CD4-positive, alpha-beta T cell treated with Interleukin-4 for 1 hour (primary cell): ENCODE measurements at regions not wholly inside any gene's neighbourhood (a gene's known extent, or its start where the extent isn't known, plus 50 kb on each side); places are given as distances from the start of the nearest gene placed in this dataset.
"Not testable (repeated sequence)": the region's sequence is repeated elsewhere in the genome, so short reads cannot be mapped to it uniquely, and the experiment has no call there.

Experiments
- DNase-seq, 2 donors: peaks; one replicate each; pipeline ENCODE4 v3.0.0-alpha.2; 2020 to 2022

DNA sequence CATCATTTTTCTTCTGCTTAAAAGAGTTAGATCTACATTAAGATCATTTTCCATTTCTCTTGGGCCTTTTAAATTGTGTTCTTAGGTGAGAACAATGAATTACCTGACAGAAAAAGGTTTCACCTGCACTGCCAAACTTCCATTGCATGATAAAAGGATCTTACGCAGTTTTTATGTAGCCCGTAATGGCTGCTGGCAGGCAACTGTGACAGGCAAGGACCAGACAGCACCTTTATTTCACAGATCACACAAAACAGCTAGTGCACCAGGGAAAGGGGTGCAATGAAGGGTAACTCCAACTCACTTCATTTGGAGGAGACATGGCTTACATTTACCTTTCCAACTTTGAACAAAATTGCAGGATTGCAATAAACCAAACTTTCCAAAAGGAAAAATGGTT, 159.8 kb downstream of the SLITRK1 start:
- DNase-seq = no peak

DNA sequence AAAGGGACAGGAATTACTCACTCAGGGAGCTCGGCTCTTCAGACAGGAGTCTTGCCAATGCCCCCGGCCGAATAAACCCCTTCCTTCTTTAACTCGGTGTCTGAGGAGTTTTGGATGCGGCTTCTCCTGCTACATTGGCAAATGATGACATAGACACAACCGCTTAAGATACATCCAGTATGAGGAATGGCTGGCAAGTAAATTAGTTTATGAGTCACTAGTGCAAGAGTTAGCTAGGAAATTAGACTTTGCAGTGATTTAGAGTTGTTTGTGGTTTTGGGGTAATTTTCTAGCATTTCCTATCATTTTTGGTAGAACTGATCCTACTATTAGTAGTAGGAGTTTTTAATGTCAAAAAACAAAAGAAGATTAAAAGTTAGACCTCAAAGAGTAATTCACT, 166.2 kb downstream of the SLITRK1 start:
- DNase-seq = no peak

DNA sequence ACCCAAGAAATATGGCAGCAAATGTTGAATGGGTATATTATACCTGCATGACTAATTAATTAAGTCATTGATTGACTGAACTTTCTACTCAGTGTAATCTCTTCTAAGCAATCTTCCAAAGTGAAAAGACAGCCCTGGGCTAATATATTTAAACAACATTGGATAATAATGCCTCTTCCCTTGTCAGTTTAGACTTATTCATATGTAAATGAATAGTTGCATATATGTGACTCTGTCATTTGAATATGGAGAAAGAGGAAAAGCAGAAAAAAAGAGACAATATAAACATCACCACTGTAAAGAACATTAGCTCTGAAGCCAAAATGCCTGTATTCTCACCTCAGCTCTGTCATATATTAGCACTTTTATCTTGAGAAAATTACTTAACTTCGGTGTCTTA, 168.0 kb downstream of the SLITRK1 start:
- no peak for DNase-seq

DNA sequence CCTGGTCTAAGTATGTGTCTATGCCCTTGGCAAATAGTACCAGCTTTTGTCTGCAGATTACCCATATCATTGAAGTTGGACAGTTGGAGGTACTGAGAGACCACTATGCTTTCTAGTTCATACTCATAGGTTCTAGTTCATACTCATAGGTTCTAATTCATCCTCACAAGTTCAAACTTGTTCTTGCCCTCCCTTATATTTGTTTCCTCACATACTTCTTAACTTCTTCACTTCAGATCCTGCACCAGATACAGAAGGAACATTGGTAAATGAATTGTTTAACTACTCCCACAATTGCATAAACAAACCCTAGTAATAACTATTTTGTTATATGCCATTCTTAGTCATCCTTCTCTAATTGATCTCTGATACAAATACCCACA, 172.2 kb downstream of the SLITRK1 start:
- DNase-seq = no peak

DNA sequence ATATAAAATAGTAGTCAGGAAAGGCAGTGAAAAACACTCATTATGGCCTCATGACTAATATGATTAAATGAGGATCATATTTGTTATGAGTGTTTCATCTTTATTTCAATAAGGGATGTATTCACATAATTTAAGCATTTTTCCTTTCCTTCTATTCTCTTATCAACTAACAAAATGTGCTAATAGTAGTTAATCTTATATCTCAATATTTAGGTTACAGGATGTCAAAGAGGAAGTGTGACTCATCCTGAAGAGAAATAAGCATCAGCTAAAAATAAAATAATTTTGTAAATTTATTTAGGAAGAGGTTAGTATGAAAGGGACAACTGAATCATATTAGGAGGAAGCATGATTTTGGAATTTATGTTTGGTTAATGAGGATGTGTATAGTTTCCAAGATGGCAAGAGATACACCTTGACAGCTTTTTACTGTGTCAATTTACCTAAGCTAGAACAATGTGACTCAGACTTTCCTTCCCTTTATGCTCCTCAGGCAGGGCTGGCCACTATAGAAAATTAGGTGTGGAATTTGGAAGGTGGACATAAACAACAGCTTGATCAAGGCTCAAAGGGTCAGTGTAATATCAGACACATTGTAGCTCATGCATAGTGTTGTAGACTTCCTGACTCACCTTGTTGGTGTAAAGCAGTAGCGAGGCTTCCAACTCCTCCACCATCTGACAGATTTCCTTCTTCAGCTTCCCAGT, 172.7 kb downstream of the SLITRK1 start:
- no peak for DNase-seq

DNA sequence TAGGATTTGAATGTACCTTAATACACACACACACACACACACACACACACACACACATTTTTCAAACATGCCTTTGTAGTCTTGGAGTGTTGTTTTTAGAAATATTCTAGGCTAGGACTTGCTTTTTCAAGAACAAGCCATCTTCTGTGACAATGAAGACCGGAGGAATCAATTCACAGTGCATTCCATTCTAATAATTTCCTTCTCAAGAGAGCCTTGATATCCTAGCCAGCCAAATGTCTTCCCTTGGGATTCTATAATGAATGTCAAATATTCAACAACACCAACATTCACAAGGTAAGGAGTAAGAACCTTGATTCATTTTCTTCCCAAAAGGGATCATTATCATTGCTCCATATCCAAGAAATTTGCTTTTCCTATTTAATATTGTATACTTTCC, 180.3 kb downstream of the SLITRK1 start:
- no peak for DNase-seq

DNA sequence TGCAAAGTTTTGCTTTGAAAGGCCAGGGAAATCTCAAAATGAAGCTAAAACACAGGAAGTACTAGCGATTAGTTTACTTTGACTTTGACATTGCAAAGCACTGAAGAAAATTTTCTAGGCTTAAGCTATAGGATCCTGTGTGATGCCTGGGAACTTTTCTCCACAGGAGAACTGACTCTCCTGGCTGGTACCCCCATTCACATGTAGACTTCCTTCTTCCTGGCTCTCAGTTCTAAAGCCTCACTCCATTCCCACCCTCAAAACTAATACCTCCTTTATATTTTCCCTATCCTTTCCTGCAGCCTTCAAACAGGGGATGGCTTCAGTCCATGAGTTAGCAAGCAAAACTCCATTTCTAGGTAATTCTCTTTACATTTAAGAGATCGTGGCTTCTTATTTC, 189.5 kb downstream of the SLITRK1 start:
- no peak for DNase-seq

DNA sequence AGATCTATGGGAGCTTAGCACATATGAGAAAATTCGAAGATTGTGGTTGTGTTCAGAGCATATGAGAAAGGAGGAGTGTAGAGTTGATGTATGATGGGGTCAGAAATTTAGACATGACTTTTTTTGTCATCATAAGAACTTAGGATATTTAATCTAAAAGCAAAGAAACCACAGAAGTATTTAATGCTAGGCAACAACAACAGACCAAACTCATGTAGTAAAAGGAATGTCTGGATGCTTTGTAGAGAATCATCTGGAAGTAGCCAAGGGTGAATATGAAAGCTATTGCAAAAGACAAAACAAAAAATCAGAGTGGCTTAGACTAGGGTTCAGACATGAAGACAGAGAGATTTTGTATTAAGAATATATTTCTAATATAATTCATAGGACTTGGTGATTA, 190.3 kb downstream of the SLITRK1 start:
- no peak for DNase-seq

DNA sequence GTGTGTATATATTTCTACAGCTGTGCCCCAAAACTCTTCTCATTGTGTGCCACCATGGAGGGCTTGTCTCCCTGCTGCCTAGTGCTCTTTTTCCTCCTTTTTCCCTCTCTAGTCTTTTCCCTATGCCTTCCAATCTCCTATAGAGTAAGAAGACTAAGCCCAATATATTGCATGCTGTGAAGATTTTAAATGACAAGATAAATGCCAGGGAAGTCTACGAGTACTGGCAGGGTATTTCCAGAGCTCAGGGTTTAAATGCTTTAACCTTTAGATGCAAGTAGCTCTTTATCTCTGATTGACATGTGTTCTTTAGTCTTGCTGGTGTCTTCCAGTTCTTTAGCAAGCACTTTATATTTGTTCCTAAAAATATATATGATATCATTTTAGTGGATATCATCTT, 200.7 kb downstream of the SLITRK1 start:
- DNase-seq = no peak

DNA sequence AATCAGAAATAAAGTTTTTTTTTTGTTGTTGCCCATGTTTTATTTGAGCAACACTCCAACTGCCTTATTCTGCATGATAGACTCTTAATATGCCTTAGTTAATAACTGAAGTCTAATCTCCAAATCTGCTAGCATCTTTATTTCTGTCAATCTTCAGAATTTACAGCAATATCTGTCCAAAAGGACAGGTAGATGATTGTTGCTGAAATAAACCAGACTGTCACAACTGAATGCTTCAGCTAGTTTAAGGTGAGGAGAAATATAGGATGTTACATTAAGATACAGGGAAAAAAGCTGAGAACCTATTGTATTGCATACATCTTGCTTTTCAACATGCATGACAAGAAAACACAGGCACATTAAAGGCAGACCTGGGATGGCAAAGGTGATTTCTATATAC, 204.3 kb downstream of the SLITRK1 start:
- DNase-seq = no peak

DNA sequence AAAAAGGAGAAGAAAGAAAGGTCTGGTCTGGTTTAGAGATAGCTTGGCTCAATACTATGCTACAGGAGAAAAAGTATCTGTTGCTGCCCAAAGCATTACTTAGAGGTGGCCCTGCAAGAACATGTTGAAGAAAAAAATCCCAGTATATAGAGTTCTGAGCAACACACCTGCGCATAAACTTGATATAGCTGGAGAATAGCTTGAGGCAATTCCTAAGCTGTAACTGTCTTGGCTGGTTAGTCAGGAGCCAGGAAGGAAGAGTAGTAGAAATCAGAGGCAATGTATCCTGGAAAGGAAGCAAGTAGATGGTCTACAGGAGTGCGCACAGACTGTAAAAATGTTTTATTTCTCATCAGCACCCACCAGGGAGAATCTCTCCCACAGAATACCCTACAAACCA, 209.7 kb downstream of the SLITRK1 start:
- DNase-seq = no peak

DNA sequence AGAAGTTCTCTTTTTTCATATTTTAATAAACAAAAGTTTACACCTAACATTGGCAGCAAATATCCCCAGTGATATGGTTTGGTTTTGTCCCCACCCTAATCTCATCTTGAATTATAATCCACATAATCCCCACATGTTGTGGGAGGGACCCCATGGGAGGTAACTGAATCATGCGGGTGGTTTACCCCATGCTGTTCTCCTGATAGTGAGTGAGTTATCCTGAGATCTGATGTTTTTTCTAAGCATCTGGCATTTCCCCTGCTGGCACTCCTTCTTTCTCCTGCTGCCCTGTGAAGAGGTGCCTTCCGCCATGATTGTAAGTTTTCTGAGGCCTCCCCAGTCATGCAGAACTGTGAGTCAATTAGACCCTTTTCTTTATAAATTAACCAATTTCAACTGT, 214.7 kb downstream of the SLITRK1 start:
- DNase-seq = no peak

DNA sequence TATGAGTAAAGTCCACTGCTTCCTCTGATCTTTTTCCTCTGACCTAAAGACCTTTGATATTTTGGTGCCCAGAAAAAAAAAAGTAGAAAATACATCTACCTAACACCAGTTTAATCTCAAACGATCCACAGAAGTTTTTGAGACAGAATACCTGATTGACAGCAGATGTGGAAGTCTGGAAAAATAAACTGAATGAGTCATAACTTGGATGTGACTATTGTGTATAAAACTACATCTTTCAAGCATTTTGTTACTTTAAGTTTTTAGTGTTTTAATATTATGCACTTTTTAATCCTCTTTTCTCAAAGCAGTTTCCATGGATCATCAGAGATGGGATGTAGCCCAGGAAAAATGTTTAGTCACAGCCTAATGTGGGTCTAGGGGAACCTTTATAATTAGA, 216.1 kb downstream of the SLITRK1 start:
- no peak for DNase-seq

DNA sequence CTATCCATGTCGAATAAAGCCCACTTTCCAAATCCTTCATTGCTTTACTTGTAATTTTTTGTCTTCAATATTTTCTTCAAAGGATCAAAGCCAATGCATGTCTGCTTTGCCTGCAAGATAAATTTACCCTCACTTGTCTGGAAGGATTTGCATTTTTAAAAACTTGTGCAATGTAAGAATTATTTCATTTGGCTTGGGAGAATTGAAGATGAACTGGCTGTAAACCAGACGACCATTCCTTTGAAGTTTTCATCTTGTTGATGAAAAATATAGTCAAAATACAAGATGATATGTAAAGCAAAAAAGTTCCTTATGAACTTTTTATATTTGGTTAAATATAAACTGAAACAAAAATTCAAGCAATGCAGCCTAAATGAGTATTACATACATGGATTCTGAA, 225.0 kb downstream of the SLITRK1 start:
- no peak for DNase-seq

DNA sequence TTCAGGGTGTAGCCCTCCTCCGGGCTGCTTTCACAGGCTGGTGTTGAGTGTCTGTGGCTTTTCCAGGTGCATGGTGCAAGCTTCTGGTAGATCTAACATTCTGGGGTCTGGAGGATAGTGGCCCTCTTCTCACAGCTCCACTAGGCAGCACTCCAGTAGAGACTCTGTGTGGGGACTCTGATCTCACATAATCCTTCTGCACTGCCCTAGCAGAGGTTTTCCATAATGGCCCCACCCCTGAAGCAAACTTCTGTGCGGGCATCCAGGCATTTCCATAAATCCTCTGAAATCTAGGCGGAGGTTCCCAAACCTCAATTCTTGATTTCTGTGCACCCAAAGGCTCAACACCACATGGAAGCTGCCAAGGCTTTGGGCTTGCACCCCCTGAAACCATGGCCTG, 239.7 kb downstream of the SLITRK1 start:
- not testable (repeated sequence) for DNase-seq

DNA sequence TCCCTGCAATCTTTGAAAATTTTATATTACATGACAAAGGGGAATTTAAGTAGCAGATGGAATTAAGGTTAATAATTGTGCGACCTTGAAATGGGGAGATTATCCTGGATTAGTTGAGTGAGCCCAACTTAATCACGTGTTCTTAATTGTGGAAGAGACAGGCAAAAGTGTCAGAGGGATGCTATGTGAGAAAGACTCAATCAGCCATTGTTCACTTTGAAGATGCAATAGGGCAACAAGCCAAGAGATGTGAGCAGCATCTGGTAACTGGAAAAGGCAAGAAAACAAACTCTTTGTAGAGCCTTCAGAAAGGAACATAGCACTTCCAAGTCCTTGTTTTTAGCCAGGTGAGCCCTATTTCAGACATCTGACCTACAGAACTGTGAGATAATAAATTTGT, 247.7 kb downstream of the SLITRK1 start:
- no peak for DNase-seq

DNA sequence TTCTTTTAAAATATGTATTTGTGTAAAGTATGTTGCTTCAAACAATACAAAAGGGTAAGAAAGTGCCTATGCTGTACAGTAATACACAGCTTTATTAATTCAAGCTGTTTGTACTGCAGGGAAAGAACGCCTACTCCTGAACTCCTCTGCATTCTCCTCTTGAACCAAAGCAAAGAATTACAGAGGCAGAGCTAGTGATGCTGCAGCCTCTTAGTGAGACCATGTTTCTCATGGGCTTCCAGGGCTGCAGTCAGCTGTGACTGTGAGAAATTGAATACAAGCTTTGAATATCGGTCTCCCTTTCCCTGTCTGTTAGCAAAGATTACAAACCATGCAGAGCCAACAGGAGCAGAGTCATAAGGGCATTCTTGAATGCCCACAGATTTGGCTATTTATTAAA, 248.5 kb downstream of the SLITRK1 start:
- DNase-seq = no peak

DNA sequence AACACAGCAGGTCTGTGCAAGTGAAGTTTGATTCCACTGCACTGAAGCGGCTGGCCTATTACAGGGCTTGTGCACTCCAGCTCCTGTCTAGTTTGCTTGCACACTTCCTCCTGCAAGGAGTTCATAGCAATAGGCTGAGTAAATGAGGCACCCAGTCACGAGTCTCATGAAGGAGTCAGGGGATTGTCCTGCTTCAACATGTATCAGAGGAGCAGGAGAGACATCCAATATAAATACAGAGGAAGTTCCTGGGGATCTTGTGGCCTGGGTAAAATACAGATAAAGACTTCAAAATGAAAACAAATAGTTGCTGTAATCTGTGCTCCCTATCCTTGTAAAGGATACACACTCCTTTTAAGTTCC, 259.9 kb downstream of the SLITRK1 start:
- DNase-seq = no peak

DNA sequence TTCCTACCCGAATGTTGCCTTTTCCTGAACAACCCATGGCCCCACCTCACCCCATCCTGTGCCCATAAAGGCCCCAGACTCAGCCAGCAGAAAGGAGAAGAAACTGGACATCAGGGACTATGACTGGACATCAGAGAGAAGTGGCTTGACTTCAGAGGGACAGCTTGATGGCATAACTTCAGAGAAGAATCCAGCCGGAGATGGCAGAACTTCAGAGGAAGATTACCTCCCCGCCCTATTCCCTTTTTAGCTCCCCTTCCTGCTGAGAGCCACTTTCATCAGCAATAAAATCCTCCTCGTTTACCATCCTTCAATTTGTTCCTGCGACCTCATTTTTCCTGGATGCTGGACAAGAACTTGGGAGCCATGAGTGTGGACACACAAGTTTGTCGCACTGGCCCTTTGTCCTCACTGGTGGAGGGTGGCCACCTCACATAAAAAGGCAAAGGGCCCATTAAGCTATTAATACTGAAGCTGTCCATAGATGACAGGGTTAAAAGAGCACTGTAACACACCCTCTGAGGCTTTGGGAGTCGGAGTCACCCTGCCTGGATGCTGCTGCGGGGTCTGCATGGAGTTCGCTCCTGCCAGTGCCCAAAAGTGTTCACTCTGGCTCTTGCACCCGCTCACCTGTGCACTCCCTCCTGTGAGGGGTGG, 260.4 kb downstream of the SLITRK1 start:
- DNase-seq = no peak

DNA sequence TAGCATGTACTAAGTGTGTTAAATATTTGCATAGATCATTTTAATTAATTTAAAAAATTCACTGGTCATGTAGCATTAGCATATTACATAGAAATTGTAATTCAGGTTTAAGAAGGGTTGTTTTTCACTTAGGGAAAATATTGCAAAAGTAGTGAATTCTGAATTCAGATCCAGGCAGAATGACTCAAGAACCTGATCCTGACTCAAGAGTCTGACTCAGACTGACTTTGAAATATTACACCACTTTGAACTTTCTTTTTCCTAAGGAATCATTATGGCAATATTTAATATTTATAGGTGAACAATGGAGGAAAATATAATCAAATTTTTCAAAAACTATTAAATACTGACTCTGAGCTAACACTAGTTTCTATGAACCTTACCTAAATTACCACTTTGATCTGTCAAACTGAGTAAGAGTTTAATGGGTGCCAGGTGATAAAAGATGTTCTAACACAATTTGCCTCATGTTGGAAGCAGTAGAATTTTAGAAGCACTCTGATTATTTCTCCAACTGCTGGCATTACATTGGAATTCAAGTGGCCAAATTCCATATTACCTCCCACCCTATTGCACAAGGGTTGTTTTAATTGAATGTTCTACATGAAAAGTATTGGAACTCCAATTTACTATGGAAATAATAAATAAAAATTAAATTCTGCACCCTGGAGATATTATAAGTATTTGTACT, 261.6 kb downstream of the SLITRK1 start:
- no peak for DNase-seq

DNA sequence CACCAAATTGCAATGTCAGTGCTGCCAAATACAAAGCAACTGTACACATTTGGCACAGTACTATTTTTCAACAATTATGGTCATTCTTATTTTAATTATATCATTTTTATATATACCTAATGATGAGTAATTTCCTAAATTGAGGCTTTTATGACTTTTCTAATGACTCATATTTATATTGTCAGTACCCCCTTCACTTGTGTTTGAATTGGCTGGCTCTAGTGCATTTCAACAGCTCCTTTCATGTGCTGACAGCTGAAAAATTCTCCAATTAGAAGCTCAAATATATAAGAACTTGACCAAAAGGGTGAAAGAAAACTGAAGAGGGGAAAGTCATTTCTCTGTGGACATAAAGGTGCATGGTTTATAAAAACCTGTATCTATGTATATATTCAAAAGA, 263.3 kb downstream of the SLITRK1 start:
- no peak for DNase-seq

DNA sequence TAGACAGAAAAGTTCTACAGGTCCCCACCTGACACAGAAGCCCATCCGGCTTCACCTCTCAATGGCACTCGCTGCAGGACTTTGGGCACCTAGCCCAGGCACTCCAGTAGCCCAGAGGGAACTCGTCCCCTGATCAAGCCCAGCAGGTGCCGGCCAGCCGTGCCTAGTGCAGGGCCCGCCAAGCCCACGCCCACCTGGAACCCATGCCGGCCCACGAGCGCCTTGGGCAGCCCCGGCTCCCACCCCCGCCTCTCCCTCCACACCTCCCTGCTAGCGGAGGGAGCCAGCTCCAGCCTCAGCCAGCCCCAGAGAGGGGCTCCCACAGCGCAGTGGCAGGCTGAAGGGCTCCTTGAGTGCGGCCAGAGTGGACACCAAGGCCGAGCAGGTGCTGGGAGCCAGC, 268.8 kb downstream of the SLITRK1 start:
- no peak for DNase-seq

DNA sequence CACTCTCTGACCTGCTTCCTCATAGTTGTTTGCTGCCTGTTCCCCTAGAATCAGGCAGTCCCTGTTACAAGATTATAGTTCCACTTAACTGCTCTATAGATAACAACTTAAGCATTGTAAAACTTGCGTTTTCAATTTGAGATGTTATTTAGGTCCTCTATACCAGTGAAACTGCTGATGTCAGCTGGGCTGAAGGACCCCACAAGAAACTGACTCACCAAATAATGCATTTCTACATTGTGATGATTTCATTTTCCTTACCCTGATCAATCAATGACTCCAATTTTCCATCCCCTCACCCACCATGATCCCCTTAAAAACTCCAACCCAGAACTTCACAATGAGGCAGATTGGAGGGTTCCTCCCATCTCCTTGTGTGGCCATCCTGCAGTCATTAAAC, 280.7 kb downstream of the SLITRK1 start:
- DNase-seq = no peak

DNA sequence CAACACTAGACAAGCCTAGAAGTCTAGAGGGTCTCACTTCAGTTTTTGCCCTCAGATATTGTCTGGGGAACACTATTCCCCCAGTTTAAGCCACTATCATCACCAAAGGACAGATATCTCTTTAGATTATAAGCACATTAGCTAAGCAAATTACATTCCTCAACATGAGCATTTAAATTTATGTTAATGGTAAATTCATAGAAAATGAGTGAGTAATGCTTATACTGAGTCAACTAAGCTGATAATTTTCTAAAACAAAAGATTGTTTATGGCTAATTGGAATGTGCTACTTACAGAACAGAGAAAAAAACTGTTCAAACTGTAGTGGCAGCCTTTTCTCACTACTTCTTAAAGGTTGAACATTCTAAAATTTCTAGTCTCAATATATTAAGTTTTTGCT, 290.2 kb downstream of the SLITRK1 start:
- no peak for DNase-seq

DNA sequence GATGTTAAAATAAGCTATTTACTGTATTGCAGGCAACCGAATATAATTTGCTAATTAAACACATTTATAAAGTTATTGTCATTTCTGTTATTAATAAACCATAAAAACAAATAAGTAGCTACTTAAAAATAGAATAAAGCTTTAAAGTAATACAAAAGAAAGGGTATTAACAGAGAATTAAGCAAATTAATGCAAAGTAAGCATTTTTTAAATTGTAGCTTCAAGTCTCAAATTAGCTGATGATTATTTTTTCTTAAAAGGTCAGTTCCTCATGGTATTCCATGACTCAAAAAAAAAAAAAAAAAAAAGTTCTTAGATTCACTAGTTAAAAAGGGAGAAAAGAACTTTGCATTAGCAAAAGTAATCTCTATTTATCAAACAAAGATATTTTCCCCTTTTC, 292.5 kb downstream of the SLITRK1 start:
- no peak for DNase-seq
